ENCODE measurements at regions not wholly inside any gene's neighbourhood (a gene's known extent, or its start where the extent isn't known, plus 50 kb on each side); places are given as distances from the start of the nearest gene placed in this dataset.

DNA sequence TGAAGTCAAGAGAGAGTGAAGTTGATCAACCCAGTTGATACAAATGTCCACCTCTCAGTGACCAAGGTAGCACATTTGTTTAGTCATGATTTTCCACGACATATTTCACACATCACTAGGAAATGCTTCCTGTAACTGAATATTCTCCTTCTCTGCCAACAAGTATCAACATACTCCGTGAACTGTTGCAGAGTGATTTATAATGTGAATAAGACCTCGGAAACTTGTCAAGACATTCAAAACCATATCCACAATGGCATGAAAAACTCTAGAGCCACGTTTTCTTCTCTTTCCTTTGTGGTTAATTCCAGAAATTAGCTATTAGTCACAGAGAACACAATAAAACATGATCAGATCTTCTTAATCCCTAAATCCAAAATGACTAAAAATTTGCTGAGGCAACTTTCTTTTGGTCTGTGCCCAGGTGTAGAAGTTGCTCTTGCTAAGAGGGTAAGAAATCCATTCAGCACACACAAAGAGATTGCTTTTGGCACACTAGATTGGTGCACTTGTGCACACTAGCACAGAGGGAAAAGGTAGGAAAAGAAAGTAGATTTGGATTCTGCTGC lies 244.3 kb upstream of the NRIP1 start:
- no peaks in the 10 kb centered on the region for H3K9me3 ChIP-seq (ENCODE audit: control insufficient read depth, insufficient read depth, low read depth, low read length)
- ChIA-PET POLR2A (no interaction called here), CTCF (no interaction called here)
- TF ChIP-seq, protein P1, sequence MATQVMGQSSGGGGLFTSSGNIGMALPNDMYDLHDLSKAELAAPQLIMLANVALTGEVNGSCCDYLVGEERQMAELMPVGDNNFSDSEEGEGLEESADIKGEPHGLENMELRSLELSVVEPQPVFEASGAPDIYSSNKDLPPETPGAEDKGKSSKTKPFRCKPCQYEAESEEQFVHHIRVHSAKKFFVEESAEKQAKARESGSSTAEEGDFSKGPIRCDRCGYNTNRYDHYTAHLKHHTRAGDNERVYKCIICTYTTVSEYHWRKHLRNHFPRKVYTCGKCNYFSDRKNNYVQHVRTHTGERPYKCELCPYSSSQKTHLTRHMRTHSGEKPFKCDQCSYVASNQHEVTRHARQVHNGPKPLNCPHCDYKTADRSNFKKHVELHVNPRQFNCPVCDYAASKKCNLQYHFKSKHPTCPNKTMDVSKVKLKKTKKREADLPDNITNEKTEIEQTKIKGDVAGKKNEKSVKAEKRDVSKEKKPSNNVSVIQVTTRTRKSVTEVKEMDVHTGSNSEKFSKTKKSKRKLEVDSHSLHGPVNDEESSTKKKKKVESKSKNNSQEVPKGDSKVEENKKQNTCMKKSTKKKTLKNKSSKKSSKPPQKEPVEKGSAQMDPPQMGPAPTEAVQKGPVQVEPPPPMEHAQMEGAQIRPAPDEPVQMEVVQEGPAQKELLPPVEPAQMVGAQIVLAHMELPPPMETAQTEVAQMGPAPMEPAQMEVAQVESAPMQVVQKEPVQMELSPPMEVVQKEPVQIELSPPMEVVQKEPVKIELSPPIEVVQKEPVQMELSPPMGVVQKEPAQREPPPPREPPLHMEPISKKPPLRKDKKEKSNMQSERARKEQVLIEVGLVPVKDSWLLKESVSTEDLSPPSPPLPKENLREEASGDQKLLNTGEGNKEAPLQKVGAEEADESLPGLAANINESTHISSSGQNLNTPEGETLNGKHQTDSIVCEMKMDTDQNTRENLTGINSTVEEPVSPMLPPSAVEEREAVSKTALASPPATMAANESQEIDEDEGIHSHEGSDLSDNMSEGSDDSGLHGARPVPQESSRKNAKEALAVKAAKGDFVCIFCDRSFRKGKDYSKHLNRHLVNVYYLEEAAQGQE (IDR thresholded peaks at IDR 0.05; ENCODE audit: insufficient read depth in 1 of 2, low read depth in 2 of 2, low read length in 1 of 2) = no peak
- no peak for TF ChIP-seq SIN3A (IDR thresholded peaks at IDR 0.05; ENCODE audit: borderline replicate concordance, insufficient read depth, low read depth, low read length)
- TF ChIP-seq TCF7L2 (IDR thresholded peaks at IDR 0.05; ENCODE audit: low read depth, low read length) = no peak
- TF ChIP-seq, protein P2, sequence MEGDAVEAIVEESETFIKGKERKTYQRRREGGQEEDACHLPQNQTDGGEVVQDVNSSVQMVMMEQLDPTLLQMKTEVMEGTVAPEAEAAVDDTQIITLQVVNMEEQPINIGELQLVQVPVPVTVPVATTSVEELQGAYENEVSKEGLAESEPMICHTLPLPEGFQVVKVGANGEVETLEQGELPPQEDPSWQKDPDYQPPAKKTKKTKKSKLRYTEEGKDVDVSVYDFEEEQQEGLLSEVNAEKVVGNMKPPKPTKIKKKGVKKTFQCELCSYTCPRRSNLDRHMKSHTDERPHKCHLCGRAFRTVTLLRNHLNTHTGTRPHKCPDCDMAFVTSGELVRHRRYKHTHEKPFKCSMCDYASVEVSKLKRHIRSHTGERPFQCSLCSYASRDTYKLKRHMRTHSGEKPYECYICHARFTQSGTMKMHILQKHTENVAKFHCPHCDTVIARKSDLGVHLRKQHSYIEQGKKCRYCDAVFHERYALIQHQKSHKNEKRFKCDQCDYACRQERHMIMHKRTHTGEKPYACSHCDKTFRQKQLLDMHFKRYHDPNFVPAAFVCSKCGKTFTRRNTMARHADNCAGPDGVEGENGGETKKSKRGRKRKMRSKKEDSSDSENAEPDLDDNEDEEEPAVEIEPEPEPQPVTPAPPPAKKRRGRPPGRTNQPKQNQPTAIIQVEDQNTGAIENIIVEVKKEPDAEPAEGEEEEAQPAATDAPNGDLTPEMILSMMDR (IDR thresholded peaks at IDR 0.05) = no peak
- no peak for TF ChIP-seq POLR2AphosphoS5 (IDR thresholded peaks at IDR 0.05; ENCODE audit: low read depth, low read length)
- no peak overlapping the region for H3K27ac ChIP-seq (ENCODE audit: low read length)
- no peaks in the 10 kb centered on the region for H3K4me1 ChIP-seq (ENCODE audit: control insufficient read depth, insufficient read depth, low read length)
- no peaks in the 10 kb centered on the region for H3K36me3 ChIP-seq (ENCODE audit: control insufficient read depth, insufficient read depth, low read length)
- intact Hi-C loops (cut with micrococcal nuclease; ENCODE audit: unreplicated experiment) (no loop called here), in situ Hi-C loops (cut with HindIII; ENCODE audit: low pct_unique_long_range_greater_than_20kb, low sequenced_read_pairs) (no loop called here)
- H3K4me3 ChIP-seq (ENCODE audit: low read depth in 2 of 2, low read length in 2 of 2) = no peak overlapping the region
- ATAC-seq = no peak
- BruUV-seq (replicated peaks) = no TSS peak
- no peak for DNase-seq (ENCODE audit: low read depth, low spot score)
- H3K27me3 ChIP-seq (ENCODE audit: control insufficient read depth, insufficient read depth, low read length) = no peaks in the 10 kb centered on the region

DNA sequence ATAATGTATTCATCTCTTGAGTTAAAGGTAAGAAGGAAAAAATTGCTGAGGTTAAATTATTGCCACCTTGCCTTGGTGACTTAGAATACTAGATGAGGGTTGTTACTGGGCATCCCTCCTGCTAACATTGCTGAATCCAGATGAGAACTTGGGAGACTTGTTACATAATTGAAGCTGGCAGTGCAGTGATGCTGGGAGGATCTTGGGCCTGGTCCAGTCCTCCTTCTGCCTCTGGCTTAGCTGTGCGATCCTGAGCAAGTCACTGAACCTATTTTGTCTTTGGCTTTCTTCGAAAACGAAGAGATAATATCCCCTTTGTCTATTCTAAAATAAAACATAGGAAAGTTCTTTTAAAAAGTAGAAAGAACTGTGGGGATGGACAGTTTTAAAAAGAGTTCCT lies 244.9 kb upstream of the NRIP1 start:
- no TSS peak for BruUV-seq (replicated peaks)
- TF ChIP-seq, protein P1 (IDR thresholded peaks at IDR 0.05; ENCODE audit: insufficient read depth in 1 of 2, low read depth in 2 of 2, low read length in 1 of 2) = no peak
- TF ChIP-seq TCF7L2 (IDR thresholded peaks at IDR 0.05; ENCODE audit: low read depth, low read length) = no peak
- TF ChIP-seq, protein P2 (IDR thresholded peaks at IDR 0.05) = no peak
- DNase-seq (ENCODE audit: low read depth, low spot score) = no peak
- no peak overlapping the region for H3K4me3 ChIP-seq (ENCODE audit: low read depth in 2 of 2, low read length in 2 of 2)
- intact Hi-C loops (cut with micrococcal nuclease; ENCODE audit: unreplicated experiment) (no loop called here), in situ Hi-C loops (cut with HindIII; ENCODE audit: low pct_unique_long_range_greater_than_20kb, low sequenced_read_pairs) (no loop called here)
- ChIA-PET CTCF (no interaction called here), POLR2A (no interaction called here)
- no peak overlapping the region for H3K27ac ChIP-seq (ENCODE audit: low read length)
- H3K9me3 ChIP-seq (ENCODE audit: control insufficient read depth, insufficient read depth, low read depth, low read length) = no peaks in the 10 kb centered on the region
- no peak for ATAC-seq
- H3K27me3 ChIP-seq (ENCODE audit: control insufficient read depth, insufficient read depth, low read length) = no peaks in the 10 kb centered on the region
- no peaks in the 10 kb centered on the region for H3K36me3 ChIP-seq (ENCODE audit: control insufficient read depth, insufficient read depth, low read length)
- no peaks in the 10 kb centered on the region for H3K4me1 ChIP-seq (ENCODE audit: control insufficient read depth, insufficient read depth, low read length)

All from Panc1 (cell line).